BLaER1 (cell line): ENCODE measurements at regions not wholly inside any gene's neighbourhood (a gene's known extent, or its start where the extent isn't known, plus 50 kb on each side); places are given as distances from the start of the nearest gene placed in this dataset.

ENCODE experiments used
- H3K27ac ChIP-seq: shearing (Covaris generic); formaldehyde crosslinking; 2 replicates; pipeline ENCODE4 v1.8.1; 2022
- H3K27me3 ChIP-seq: shearing (Covaris generic); formaldehyde crosslinking; 2 replicates; pipeline ENCODE4 v1.8.1; 2022
- H3K36me3 ChIP-seq: shearing (Covaris generic); formaldehyde crosslinking; 2 replicates; pipeline ENCODE4 v1.8.1; 2022
- H3K4me1 ChIP-seq: shearing (Covaris generic); formaldehyde crosslinking; 2 replicates; pipeline ENCODE4 v1.8.1; 2022
- H3K4me2 ChIP-seq: shearing (Covaris generic); formaldehyde crosslinking; 2 replicates; pipeline ENCODE4 v1.8.1; 2022
- H3K4me3 ChIP-seq: shearing (Covaris generic); formaldehyde crosslinking; 2 replicates; pipeline ENCODE4 v1.8.1; 2022
- H3K9ac ChIP-seq: shearing (Covaris generic); formaldehyde crosslinking; 2 replicates; pipeline ENCODE4 v1.8.1; 2022
- H3K9me3 ChIP-seq: shearing (Covaris generic); formaldehyde crosslinking; 2 replicates; pipeline ENCODE4 v1.8.1; 2022
- H4K20me1 ChIP-seq: shearing (Covaris generic); formaldehyde crosslinking; 2 replicates; pipeline ENCODE4 v1.8.1; 2022
- Cebpa-rat ChIP-seq: shearing (Covaris generic); IDR thresholded peaks from 2 replicates; pipeline ENCODE4 v1.8.1; 2022

DNA sequence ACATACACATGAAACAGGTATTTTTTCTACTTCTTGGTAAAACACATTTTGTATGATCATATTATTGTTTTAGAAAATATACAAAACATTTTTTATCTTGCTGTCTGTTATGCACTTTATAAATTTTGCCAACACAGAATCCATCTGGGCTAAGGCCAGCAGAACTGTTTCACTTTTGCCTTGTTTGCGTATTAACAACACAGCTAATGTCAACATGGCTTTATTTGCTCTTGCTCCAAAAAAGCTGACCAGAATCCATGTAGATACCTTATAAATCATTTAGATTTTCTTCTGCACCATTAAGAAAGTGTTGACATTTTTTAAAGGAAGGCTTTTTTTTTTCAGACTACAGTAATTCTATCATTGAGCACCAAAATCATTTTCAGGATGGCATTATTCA is 58.1 kb upstream of the PGR start:
- H3K4me3 ChIP-seq, result no peak overlapping the region
- no peaks in the 10 kb centered on the region for H3K9me3 ChIP-seq
- no peaks in the 10 kb centered on the region for H3K36me3 ChIP-seq
- no peak overlapping the region for H3K27ac ChIP-seq
- H3K4me1 ChIP-seq, result no peaks in the 10 kb centered on the region
- TF ChIP-seq Cebpa-rat, result no peak
- H3K9ac ChIP-seq, result no peak overlapping the region
- H3K27me3 ChIP-seq, result no peaks in the 10 kb centered on the region
- no peak overlapping the region for H3K4me2 ChIP-seq
- no peaks in the 10 kb centered on the region for H4K20me1 ChIP-seq

DNA sequence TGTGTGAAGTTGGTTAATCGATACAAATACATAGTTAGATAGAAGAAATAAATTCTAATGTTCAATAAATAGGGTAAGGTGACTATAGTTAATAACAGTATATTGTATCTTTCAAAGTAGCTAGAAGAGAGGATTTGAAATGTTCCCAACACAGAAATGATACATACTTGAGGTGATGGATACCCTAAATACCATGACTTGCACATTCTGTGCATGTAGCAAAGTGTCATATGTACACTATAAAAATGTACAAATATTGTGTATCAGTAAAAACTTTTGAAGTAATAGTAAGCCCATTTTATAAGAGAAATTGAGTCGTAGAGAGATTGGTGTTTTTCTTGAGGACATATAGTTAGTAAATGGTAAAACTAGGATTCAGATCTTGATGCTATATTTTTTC is 56.4 kb upstream of the PGR start:
- no peak overlapping the region for H3K27ac ChIP-seq
- H4K20me1 ChIP-seq, result no peaks in the 10 kb centered on the region
- H3K27me3 ChIP-seq, result no peaks in the 10 kb centered on the region
- no peaks in the 10 kb centered on the region for H3K36me3 ChIP-seq
- H3K9ac ChIP-seq, result no peak overlapping the region
- H3K4me3 ChIP-seq, result no peak overlapping the region
- no peaks in the 10 kb centered on the region for H3K9me3 ChIP-seq
- TF ChIP-seq Cebpa-rat, result no peak
- H3K4me1 ChIP-seq, result no peaks in the 10 kb centered on the region
- no peak overlapping the region for H3K4me2 ChIP-seq

DNA sequence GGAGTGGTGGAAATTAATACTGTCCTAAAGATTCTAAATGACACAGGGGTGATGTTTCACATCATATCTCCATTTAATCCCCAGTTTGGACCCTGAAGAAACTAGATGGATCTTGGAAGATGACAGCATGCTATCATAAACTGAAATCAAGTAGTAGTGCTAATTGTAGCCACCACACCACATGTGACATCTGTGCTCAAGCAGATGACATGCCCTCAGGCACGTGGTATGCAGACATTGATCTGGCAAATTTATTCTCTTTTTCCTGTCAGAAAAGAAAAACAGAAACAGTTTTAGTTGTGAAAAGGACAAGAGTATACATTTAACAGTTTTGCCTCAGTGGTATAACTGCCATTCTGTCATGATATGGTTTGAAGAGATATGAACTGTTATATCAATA is 52.9 kb upstream of the PGR start:
- Histone ChIP-seq H3K9me3 (no peaks in the 10 kb centered on the region), H4K20me1 (no peaks in the 10 kb centered on the region), H3K9ac (no peak overlapping the region), H3K4me1 (no peaks in the 10 kb centered on the region), H3K27ac (no peak overlapping the region), H3K4me3 (no peak overlapping the region), H3K27me3 (no peaks in the 10 kb centered on the region), H3K4me2 (no peak overlapping the region), H3K36me3 (no peaks in the 10 kb centered on the region)
- no peak for TF ChIP-seq Cebpa-rat

DNA sequence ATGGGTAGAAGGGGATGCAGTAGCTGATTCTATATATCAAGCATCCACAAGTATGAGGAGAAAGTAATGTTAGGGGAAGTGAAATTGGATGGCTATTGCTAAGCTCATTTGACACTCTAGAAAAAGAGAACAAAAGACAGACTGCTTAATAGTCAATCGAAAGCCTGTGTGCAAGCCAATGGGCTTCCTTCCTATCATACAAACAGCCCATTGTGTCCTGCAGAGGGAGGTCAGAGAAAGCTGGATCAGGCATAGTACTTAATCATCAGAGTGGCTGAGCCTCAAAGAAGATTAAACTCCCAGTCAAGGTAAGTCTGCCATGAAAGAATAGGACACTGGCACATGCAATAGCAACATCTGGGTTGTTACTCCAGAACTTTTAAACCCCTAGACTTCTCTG is 50.9 kb upstream of the PGR start:
- Histone ChIP-seq H3K36me3 (no peaks in the 10 kb centered on the region), H3K4me3 (no peak overlapping the region), H3K4me1 (no peaks in the 10 kb centered on the region), H3K9me3 (no peaks in the 10 kb centered on the region), H3K27me3 (no peaks in the 10 kb centered on the region), H3K9ac (no peak overlapping the region), H4K20me1 (no peaks in the 10 kb centered on the region), H3K4me2 (no peak overlapping the region), H3K27ac (no peak overlapping the region)
- no peak for TF ChIP-seq Cebpa-rat
